Stimulated activated CD4-positive, alpha-beta T cell treated with anti-CD3 and anti-CD28 coated beads, Interleukin-2, amount 100 ng/mL, for 48 hours (primary cell): ENCODE measurements at regions not wholly inside any gene's neighbourhood (a gene's known extent, or its start where the extent isn't known, plus 50 kb on each side); places are given as distances from the start of the nearest gene placed in this dataset.

ENCODE experiments used
- DNase-seq, 2 donors: peaks; one replicate each; pipeline ENCODE4 v3.0.0-alpha.2; 2020

DNA sequence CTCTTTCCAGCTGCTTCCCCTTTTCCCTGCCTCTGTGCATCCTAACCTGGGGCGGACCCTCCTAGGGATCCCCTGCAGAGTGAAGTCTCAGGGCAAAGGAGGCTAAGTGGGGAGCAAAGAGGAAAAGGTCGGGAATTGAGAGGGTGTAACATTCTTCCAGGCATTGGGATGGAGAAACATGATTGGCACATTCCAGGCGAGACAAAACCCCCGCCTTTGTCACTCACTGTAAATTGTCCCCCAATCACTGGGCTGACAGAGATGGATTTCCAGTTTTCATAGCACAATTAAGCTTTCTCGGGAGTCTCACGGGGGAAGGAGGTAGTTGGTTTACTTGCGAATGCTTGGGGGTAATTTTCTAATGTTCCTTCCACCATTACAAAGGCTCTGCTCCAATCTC lies 74.9 kb downstream of the MIAT start:
- DNase-seq: no peak

DNA sequence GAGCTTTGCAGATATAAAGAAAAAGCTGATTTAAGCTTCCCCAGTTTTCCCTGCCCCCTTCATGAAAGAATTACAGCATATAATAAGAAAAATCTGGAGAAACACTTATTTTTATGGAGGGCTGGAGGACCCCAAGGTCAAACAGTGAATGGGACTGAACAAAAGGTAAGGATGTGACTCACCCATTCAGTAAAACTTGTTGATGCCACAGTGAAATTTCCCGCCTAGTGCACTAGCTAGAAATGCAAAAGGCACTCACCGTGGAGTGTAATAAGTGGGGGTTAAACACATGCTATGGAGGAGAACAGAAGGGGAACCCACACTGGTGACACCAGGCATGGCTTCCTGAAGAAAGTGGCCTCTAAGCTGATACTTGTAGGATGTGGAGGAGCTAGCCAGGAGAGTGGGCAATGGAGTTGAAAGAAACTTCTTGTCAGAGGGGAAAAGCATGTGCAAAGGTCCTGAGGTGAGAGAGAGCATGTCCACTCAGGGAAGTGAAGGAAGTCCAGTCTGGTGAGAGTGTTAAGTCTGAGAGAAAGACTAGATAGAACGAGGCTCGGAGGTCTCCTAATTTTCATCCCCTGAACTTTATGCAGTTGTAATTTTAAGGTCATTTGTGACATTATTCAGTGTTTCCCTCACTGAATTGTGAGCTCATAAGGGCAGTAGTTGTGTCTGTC lies 77.1 kb downstream of the MIAT start:
- no peak for DNase-seq

DNA sequence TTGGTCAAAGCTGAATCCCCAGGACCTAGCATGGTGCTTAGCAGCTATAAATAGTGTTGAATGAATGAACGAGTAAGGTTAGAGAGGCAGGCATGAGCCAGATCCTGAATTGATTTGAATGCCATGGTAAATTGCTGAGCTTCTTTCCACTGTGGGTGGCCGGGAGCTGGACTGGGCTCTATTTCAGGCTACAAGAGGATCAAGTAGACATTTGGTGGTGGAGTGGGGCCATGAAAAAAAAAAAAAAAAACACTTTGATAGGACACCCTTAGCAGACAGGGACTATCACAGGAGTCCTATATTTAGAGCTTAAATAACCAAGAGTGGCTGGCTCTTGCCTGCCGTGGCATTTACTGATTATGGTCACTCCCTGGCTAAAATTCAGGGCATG lies 77.6 kb downstream of the MIAT start:
- DNase-seq: no peak

DNA sequence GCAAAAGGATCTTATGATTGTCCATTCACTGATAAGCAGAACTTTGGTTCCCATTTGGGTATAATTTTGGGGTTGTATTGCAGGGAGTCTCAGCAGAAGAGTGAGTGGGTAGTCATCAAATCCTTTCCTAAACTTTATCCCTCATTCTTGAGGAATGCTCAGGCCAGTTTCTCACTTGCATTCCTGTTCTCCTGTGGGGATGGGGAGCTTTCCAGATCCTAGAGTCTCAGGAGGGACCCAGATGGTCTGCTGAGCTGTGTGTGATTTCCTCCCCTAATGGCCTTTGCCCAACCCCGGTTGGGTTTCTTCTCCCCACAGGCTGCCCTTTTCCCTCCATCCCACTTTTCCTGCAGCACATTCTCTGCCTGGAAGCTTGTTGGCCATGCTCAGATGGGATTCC lies 79.9 kb downstream of the MIAT start:
- DNase-seq: no peak

DNA sequence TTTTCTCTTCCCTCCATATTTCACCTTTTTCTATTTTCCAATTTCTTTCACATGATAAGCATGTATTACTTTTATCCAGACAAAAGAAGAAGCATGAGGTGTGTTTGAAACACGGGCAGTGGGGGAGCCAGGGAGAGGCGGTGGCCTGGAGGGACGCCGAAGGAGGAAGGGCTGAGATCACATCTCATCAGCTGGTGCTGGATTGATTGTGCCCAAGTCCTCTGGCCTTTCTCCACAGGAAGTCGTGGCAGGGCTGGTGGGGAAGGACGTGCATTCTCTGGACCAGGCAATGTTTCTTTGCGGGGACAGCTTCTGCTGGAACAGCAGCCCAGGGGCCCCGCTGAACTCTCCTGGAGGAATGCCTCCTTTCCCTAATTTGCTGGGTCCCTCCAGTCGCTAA lies 82.9 kb downstream of the MIAT start:
- DNase-seq: no peak

DNA sequence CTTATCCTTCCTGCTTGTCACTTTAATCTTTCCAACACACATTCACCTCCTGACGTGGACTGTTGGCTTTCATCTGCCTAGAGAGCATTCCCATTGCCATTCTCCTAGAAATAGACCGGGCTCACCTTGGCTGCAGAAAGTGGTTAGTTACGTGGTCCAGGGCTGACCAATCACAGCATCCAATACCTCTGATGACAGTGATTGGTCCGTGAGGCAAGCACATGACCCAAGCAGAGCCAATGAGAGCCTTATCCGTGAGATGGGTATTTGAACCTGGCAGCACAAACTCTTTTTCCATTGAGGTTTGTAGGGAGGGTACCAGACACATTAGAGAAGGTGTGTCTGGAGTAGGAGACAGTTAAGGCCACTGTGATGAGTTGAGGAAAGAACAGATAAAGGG lies 85.8 kb downstream of the MIAT start:
- DNase-seq: no peak

DNA sequence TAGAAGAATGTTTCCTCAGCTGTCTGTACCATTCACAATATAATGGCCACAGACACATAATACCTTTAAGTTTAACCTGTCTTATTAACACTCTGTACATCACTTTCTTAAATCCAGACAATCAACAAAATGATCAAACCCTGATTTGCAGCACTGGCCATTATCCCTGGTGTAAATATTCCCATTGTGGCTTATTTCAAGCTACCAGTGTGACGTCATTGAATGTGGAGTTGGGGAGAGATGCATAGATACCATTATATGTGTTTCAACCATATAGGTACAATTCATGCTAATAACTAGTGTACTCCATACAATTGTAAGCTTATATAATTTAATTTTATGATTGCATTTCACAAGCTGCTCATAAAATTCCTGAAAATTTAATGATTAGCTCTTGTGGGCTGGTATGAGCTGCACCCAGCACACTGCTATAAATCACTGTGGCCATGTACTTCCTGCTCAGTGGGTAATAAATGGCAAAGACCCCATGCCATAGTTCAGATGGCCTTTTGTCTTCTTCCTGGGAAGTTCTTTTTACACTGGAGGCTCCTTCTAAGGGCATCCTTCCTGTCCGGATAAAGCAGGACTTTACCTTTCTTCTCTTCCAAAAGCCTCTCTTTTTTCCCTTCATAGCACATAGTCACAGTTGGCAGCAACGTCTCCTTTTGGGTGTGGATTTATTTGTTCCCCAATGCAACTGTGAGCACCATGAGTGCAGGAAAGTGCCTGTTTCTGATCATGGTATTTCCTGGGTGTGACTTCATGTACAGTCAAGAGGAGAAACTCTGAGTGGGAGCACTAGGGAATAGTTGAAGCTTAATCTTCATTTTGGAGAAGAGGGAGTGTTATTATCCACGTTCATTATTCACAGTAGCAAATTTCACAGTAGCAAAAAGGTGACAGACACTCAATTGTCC lies 87.8 kb downstream of the MIAT start:
- no peak for DNase-seq

DNA sequence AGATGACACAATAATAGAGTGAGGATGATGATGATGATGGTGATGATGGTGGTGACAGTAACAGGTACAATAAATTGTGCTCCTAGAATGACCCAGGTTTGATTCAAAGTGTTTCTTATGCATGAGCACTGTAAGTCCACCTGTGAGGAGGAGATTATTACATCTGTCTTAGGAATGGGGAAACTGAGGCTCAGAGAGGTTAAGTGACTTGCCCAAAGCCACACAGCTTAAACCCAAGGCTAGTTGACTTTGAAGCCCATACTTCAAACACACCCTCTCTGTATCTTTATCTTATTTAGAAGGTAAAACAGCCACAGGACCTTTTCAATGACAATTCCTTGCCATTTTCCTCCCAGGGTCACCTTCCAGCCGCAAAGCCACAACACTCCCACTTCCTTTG lies 88.9 kb downstream of the MIAT start:
- DNase-seq: no peak

DNA sequence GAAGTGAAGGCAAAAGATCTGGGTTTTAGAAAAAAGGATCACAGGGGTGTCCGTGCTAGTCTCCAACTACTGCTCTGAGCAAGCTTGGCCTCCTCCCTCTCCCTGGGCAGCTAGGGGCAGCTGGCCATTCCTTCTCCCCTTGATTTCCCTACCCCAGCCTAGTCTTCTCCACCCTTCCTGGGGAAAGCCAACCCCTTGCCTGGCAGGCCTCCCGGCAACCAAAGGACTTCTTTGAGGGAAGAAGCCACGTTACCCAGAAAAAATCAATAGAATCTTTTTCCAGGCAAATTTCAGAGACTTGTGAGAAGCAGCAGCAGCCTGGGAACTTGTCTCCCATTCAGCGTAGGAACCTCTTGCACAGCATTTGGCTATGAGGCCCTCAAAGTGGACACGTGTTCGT lies 91.5 kb downstream of the MIAT start:
- no peak for DNase-seq

DNA sequence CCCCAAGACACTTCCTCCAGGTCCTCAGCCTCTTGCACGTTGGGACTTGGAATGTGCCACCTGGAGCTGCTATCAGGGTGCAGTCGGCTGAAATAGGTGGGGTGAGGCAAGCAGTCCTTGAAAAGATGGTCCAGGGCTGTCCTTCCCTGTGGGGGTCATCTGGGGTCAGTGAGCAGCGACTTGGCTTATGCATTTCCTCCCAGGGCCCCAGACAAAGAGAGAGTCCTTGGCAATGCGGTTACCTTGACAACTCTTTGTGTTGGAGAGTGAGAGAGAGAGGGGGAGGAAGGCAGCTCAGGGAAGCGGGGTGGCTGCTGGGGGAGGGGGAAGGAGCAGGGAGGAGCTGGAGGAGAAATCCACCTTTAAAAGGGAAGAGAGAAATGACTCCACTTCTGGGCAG lies 93.8 kb downstream of the MIAT start:
- DNase-seq: no peak

DNA sequence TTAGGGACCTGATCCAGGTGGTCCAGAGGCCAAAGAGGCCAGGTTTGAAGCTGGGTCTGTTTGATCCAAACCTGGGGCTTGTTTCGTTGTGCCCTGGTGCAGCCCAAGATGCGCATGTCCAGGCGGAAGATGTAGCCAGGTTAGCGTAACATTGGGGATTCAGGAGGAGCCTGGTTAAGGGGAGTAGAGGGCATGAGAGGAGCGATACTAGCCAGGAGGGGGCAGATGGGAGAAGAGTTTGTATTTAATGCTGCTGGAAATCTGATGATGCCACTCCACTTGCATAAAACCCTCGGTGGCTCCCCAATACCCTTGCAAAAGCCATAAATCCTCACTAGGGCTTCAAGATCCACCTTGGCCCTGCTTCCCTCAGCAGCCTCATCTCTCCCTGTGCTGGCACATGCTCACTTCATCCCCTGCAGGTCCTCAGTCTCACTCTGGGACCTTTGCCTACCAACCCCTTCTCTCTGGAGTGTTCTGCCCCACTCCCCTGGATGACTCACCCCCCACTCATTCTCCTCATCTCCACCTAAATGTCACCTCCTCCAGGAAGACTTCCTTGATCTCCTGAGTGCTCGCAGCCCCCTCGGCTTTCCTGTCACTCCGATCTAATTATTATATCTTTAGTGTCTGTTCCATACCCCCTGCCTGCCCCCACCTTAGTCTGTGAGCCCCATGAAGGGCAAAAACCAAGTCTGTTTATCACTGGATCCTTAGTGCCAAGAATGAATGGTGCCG lies 95.9 kb downstream of the MIAT start:
- no peak for DNase-seq

DNA sequence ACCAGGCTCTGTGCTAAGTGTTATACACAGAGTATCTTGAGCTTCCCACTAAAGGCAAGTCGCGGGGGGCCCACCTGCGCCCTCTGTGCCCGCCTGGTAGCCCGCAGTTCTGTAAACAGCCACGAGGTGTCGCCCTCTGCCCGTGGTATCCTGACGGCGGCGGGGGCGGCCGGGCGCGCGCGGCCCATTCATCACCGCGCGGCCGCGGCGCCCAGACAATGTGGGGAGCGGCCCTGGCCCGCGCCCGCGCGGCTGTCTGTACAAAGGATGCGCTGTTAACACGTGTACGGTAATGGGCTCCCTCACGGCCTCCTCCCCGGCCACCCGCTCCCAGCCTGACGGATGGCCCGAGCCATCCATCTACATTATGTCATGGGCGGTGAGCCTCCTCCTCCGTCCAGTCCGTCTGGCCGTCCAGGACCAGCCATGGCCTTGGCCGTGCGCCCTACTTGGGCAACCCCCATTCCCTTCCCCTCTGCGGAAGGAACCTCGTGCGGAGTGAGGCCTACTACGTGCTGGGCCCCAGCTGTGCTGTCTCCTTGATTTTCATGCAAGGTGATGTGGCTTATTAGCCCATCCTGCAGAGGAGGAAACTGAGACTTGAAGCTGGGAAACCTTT lies 99.4 kb downstream of the MIAT start:
- peak; percentile 60 to 71 for DNase-seq

DNA sequence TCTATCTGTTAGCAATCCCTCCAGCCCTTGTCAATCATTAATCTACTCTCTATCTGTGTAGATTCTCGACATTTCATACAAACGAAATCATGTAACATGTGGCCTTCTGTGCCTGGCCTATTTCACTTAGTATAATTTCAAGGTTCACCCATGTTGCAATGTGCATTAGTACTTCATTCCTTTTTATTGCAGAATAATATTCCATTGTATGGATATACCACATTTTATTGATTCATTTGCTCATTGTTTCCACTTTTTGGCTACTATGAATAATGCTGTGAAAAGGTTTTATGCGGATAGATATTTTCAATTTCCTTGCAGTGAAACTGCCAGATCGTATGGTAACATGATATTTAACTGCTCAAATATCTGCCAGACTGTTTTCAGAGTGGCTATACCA lies 100.1 kb downstream of the MIAT start:
- no peak for DNase-seq

DNA sequence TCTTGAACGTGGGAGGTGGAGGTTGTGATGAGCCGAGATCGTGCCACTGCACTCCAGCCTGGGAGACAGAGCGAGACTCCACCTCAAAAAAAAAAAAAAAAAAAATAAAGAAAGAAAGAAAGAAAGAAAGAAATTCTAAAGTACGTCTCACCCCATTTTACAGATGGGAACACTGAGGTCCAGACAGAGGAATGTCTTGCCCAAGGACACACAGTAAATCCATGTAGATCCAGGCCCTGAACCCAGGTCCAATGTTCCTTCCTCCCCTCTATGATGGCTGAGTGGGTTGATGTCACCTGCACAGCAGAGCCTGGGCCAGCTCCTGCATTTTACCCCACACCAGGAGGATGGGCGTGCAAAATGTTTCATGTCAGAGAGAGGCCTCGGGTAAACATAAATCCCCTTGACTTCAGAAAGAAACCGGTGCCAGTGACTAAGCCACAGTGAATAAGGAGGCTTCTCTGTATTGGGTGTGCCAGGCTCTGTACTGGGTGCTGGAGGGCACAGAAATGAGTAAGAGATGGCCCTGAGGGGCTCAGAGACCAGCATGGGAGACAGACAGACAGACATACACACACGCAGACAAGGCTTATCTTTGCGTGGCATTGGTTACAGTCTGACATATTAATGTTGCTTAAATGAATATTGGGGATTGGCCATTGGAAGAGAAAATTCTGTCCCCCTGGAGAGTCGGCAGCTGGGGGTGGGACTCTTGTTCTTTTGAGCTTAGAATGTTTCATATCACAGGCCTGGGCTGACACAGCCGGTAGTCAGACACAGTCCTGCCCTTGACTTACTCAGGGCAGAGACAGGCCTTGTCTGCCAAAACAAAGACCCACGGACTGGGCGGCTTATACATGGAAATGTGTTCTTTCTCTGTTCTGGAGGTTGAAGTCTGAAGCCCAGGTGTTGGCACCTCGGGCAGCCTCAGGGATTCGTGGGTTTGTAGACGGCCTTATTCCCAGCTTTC lies 105.4 kb downstream of the MIAT start:
- DNase-seq: no peak

DNA sequence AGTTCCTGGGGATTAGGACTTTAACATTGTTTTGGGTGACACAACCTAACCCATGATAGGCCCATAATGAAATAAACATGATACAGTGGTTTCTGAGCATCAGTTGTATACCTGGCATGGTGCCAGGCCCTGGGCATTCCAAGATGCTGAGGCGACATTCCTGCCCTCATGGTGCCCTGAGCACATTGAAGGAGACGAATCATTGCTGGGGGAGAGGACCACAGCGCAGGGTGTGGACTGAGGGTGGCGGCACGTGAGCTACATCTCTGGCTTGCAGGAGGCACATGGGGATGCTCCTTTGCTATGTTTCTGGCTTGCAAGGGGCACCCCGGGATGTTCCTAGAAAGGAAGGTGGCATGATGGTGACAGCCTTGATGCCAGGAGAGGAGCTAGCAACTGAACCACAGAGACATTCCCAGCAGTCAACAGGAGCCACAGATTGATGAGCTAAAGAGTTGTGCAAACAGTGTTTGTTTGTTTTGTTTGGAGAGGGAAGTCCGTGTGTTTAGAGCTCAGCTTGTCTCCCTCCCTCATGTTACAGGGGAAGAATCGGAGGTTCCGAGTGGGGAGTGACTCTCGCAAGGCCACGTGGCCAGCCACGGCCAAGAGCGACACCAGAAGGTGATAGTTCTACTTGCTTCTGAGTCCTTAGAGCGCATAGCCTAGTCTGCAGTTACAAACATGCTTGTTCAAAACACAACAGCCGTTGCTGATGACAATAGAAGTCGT lies 106.4 kb downstream of the MIAT start:
- DNase-seq: no peak

DNA sequence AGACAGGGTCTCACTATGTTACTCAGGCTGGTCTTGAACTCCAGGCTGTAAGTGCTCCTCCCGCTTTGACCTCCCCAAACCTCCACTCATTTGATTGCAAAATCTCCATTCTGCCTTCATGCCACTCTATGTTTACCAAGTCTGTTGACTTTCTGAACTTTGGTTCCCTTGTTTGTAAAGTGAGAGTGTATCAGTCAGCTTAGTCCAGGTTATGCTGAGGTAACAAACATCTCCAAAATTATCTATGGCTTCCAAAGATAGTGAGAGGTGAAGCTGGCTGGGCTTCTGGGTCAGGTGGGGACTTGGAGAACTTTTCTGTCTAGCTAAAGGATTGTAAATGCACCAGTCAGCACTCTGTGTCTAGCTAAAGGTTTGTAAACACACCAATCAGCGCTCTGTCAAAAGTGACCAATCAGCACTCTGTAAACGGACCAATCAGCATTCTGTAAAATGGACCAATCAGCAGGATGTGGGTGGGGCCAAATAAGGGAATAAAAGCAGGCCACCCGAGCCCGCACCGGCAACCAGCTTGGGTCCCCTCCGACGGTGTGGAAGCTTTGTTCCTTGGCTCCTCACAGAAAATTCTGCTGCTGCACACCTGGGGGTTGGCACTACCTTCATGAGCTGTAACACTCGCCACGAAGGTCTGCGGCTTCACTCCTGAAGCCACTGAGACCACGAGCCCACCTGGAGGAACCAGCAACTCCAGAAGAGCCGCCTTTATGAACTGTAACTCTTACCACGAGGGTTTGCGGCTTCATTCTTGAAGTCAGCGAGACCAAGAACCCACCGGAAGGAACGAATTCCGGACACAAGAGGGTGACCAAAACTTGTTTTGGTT lies 109.3 kb downstream of the MIAT start:
- DNase-seq: no peak

DNA sequence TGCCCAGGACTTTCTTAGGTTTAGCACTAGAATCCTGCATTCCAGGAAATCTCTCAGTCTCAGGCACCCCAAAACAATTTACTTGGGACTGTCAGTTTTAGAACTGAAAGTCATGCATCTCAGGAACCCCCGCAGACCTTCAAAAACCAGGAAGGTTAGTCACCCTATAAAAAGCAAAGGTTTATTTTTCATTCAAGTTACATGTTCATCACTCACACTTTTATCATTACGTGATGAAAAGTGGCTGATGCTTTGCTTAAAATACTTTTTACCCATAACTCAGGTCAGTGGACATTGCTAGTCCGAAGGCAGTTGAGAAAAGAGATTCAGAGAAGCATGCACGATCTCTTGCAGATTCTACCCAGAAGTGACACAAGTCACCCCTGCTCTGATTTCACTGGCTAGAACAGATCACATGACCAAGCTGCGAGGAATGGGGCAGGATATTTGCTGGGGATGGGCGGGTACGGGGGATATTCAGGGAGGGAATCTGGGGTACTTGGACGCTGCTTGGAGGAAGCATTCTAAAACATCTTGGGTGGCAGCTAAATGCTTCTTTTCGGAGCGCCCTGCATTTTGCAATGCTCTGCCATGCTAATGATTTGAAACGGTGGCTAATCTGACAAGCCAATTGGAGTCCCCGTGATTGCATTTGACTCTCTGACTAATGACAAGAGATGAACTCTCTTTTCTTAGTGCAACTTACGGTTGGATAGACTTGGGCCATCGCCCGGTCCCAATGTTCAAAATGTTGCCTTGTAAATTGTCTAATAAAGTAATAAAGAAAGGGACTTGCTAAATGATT lies 110.2 kb downstream of the MIAT start:
- DNase-seq: no peak

DNA sequence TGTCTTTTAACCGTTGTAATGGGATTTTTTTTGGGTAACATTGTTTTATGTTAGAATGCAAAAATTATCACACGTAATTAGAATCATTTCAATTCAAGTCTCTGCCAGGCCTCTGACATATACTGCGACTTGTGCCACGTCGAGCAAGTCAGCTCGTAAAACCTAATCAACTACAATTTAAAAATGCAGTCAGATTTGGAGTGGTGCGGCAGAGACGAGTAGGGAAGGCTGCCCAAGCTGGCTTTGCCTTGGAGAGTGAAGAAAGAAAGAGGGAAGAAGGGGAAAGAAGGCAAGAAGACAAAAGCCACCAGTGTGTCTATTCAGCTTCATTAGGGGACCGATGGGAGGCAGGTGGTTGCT lies 110.7 kb downstream of the MIAT start:
- no peak for DNase-seq

DNA sequence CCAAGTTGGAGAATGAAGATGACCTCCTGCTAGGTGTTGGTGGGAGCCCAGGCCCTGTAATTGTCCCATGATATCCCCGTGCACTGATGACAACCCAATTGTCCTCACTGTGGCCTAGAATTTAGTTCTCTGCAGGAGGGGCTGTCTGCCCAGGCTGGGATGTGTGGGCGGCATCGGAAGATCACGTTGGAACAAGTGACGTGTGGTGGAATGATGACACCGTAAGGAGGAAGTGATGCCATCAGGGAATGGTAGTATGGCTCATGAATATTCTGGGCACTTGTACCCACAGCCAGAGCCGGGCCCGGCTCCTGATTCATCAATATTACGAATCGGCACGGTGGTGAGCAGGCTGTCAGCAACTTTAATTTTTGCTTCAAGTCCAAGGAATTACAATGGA lies 111.6 kb downstream of the MIAT start:
- DNase-seq: no peak

DNA sequence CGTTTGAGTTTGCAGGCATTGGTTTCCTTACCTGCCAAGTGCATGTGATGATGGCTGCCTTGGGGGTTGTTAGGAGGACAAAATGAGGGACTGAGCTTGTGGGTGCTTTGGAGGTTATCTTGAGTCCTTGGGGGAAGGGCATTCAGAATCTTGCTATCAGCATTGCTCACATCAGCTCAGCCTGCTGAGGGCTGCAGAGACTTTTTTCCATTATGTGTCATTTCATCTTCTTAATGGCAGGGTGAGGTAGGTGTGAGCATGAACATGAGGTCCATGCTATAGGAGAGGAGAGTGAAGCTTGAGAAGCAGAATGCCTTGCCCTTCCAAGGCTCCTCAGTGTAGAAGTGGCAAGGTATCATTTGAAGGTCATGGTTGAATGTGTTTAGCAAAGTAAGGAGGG lies 112.3 kb downstream of the MIAT start:
- no peak for DNase-seq
